ENCODE measurements at regions not wholly inside any gene's neighbourhood (a gene's known extent, or its start where the extent isn't known, plus 50 kb on each side); places are given as distances from the start of the nearest gene placed in this dataset.

DNA sequence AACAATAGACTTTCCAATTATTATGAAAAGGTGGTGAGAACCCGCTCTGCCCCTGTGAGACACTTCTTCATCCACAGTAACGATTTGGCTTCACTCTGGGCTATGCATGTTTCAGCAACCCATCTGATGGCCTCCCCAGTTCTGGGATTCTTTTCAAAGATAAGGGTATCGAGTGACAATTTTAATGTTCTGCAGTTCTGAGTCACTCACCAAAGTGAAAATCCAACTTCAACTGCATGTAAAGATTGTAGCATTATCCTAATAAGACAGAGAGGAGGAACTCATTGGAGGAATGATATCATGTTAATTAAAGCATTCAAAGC, 1078.3 kb upstream of the SEMA6A start:
- no peak for DNase-seq (ENCODE audit: low read depth)
- no peak overlapping the region for H3K4me3 ChIP-seq (ENCODE audit: low read length)
- TF ChIP-seq, protein P1, sequence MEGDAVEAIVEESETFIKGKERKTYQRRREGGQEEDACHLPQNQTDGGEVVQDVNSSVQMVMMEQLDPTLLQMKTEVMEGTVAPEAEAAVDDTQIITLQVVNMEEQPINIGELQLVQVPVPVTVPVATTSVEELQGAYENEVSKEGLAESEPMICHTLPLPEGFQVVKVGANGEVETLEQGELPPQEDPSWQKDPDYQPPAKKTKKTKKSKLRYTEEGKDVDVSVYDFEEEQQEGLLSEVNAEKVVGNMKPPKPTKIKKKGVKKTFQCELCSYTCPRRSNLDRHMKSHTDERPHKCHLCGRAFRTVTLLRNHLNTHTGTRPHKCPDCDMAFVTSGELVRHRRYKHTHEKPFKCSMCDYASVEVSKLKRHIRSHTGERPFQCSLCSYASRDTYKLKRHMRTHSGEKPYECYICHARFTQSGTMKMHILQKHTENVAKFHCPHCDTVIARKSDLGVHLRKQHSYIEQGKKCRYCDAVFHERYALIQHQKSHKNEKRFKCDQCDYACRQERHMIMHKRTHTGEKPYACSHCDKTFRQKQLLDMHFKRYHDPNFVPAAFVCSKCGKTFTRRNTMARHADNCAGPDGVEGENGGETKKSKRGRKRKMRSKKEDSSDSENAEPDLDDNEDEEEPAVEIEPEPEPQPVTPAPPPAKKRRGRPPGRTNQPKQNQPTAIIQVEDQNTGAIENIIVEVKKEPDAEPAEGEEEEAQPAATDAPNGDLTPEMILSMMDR (conservative IDR thresholded peaks at IDR 0.05; ENCODE audit: low read depth, low read length), result no peak

DNA sequence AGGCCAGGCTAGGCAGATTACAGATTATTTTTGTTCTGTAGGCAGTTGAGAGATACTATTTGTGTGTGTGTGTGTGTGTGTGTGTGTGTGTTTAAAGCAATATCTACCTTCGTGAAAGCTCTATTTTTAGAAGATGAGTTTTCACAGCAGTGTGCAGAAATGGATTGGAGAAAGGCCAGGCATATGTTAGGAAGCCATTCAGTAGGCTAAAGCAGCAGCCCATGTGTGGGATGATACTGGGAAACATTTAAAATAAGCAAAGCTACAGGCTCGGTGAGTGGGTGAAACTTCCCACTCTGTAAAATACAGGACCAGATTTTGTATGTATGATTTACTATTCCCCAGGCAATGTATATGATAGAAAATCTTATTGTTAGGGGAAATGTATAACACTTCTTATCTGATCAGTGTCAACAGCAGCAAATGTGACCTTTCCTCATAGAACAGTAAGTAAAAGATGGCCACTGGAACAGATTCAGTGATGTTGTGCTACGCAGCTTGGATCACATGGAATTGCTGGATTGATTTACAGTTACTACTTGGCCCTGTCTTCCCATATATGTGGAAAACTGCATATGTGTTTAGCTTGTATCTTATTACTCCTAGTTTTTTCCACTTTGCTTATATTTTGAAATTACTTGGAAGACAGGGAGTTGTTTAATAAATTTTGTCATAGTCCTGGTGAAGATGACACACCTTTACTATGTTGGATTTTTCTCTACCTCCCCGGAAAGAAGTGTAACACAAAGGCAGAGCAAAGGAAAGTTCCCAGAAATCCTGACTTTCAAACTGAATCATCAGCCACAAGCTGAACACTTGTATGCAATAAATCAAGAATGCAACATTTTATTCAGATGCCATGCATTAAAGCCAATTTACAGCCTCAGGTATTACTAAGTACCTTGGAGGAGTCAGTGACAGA, 1077.7 kb upstream of the SEMA6A start:
- no peak overlapping the region for H3K4me3 ChIP-seq (ENCODE audit: low read length)
- TF ChIP-seq, protein P1 (conservative IDR thresholded peaks at IDR 0.05; ENCODE audit: low read depth, low read length), result no peak
- no peak for DNase-seq (ENCODE audit: low read depth)

DNA sequence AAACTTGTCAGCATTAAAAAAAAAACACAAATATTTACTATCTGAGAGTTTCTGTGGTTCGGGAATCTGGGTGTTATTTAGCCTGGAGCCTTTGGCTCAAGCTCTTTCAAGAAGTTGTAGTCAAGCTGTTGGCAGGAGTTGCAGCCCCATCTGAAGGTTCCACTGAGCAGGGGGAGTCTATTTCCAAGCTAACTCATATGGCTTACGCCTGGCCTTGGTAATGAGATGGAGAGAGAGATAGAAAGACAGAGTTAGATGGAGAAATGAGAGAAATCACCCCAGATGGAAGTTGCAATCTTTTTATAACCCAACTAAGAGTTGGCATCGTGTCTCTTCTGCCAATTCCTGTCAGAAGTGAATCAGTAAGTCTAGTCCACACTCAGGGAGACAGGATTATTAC, 1075.2 kb upstream of the SEMA6A start:
- H3K4me3 ChIP-seq (ENCODE audit: low read length), result no peak overlapping the region
- DNase-seq (ENCODE audit: low read depth), result no peak
- TF ChIP-seq, protein P1 (conservative IDR thresholded peaks at IDR 0.05; ENCODE audit: low read depth, low read length), result no peak

DNA sequence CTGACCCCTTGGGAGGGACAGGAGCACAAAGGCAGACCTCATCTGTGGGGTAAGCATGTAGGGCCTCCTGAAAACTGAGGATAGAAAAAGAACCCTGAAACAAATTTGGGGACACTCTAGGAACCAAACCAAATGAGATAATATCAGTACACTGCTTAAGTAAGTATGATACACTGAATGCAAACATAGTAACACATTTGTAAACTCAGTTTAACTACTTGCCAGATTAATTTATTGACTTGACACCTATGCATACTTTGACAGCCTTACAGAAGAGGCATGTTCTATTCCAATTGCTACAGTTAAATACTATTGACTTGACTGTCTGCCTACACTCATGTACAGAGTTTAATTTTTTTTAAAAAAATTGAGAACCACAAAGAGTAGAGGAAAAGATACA, 1070.8 kb upstream of the SEMA6A start:
- TF ChIP-seq, protein P1 (conservative IDR thresholded peaks at IDR 0.05; ENCODE audit: low read depth, low read length), result no peak

DNA sequence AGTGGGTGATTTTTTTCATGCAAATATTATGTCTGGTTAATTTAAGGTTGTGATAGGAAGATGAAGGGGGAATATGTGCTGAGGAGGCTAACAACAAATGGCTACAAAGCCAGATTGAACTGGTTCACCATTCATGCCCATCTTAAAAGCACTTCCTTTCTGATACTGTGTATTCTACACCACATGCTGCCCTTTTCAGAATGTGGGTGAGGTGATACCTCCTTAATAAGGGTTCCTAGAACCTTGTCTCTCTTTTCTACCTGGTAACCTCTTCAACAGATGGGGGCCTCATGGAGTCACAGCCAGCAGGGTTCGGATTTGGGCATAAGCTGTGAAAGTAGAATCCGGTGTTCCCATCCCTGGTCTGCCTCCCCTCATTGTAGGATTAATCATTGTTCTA, 1064.0 kb upstream of the SEMA6A start:
- TF ChIP-seq, protein P1 (conservative IDR thresholded peaks at IDR 0.05; ENCODE audit: low read depth, low read length), result no peak
- no peak overlapping the region for H3K4me3 ChIP-seq (ENCODE audit: low read length)
- no peak for DNase-seq (ENCODE audit: low read depth)

More for the DNA sequence above, 1070.8 kb upstream of the SEMA6A start:
- H3K4me3 ChIP-seq (ENCODE audit: low read length), result no peak overlapping the region
- no peak for DNase-seq (ENCODE audit: low read depth)

DNA sequence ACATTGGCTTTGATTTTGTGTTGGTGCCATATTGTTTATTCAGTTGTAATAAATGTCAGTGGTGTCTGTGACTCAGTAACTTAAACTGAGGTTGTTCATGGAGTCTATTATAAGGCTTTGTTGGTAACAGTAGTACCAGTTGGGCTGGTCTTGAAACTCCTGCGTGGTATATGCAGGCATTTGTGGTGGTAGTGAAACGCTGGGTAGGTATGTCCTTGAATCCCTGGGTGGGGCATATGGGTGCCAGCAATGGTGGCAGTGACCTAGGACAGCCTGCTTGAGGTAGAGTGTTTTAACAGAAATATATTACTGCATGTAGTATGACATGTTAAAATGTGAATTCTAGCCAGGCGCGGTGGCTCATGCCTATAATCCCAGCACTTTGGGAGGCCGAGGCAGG, 1058.5 kb upstream of the SEMA6A start:
- DNase-seq (ENCODE audit: low read depth), result no peak
- H3K4me3 ChIP-seq (ENCODE audit: low read length), result no peak overlapping the region
- TF ChIP-seq, protein P1 (conservative IDR thresholded peaks at IDR 0.05; ENCODE audit: low read depth, low read length), result no peak

DNA sequence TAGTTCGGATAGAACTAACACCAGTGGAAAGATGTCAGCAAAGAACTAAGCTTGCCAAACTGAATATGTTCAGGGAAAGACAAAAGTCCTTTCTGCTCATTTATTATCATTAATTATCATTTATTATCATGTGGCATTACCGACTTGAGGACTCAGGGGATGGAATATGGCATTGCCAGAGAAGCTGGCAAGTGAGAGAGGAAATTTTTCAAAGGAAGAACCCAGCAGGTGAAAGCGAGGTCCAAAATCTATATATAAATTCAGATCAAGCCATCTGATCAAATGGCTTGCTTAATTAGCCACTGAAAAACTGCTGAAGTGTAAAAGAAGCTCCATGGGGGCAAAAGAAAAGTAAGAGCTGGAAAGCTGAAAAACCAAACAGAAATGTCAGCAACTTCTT, 1049.6 kb upstream of the SEMA6A start:
- TF ChIP-seq, protein P1 (conservative IDR thresholded peaks at IDR 0.05; ENCODE audit: low read depth, low read length), result no peak
- no peak for DNase-seq (ENCODE audit: low read depth)

More for the DNA sequence above, 1049.6 kb upstream of the SEMA6A start:
- no peak overlapping the region for H3K4me3 ChIP-seq (ENCODE audit: low read length)
